SK-N-SH (cell line): ENCODE measurements at regions not wholly inside any gene's neighbourhood (a gene's known extent, or its start where the extent isn't known, plus 50 kb on each side); places are given as distances from the start of the nearest gene placed in this dataset.

Experiments
- CHD2 ChIP-seq: fragments of 150-350 bp; IDR thresholded peaks from 2 replicates; pipeline ENCODE4 v1.6.1; 2018; ENCODE audit warnings: low read length; ENCODE audit not compliant: partially characterized antibody
- CTCF ChIP-seq: fragments of 200-600 bp; sonication (generic); IDR thresholded peaks from 2 replicates; pipeline ENCODE4 v1.6.1; 2017; ENCODE audit warnings: antibody characterized with exemption, mild to moderate bottlenecking, moderate library complexity
- ELF1 ChIP-seq: IDR thresholded peaks from 2 replicates; pipeline ENCODE4 v1.4.0; 2012
- EZH2phosphoT487 ChIP-seq: fragments of 200-600 bp; sonication (generic); IDR thresholded peaks from 2 replicates; pipeline ENCODE4 v1.6.1; 2017; ENCODE audit warnings: low read depth, mixed run types, mild to moderate bottlenecking, antibody characterized with exemption, moderate library complexity, borderline replicate concordance
- FOXJ3 ChIP-seq: sonication (generic); formaldehyde crosslinking; IDR thresholded peaks from 2 replicates; pipeline ENCODE4 v1.5.1; 2020; ENCODE audit warnings: mild to moderate bottlenecking, missing genetic modification reagents
- FOXM1 ChIP-seq: IDR thresholded peaks from 2 replicates; pipeline ENCODE4 v1.4.0; 2012; ENCODE audit warnings: low read depth, mild to moderate bottlenecking
- GABPA ChIP-seq: IDR thresholded peaks from 2 replicates; pipeline ENCODE4 v1.4.0; 2012; ENCODE audit warnings: low read depth, mild to moderate bottlenecking
- GATA2 ChIP-seq: sonication (generic); formaldehyde crosslinking; IDR thresholded peaks from 2 replicates; pipeline ENCODE4 v1.5.0; 2020; ENCODE audit warnings: mild to moderate bottlenecking, missing genetic modification reagents
- NFIC ChIP-seq: IDR thresholded peaks from 2 replicates; pipeline ENCODE4 v1.4.0; 2012; ENCODE audit warnings: borderline replicate concordance
- POLR2AphosphoS5 ChIP-seq: IDR thresholded peaks from 2 replicates; pipeline ENCODE4 v1.6.1; 2012; ENCODE audit warnings: low read depth, low read length
- REST ChIP-seq: IDR thresholded peaks from 2 replicates; pipeline ENCODE4 v1.6.1; 2012; ENCODE audit warnings: mild to moderate bottlenecking, low read depth, low read length, moderate library complexity
- SMC3 ChIP-seq: IDR thresholded peaks from 2 replicates; pipeline ENCODE4 v1.6.1; 2012; ENCODE audit warnings: low read depth, low read length, improper control_type of control experiment
- USF2 ChIP-seq: fragments of 150-350 bp; IDR thresholded peaks from 2 replicates; pipeline ENCODE4 v1.6.1; 2017; ENCODE audit warnings: antibody characterized with exemption, low read length, low read depth, borderline replicate concordance
- YY1 ChIP-seq: IDR thresholded peaks from 2 replicates; pipeline ENCODE4 v1.4.0; 2012; ENCODE audit warnings: low read depth, mild to moderate bottlenecking

- TF ChIP-seq NFIC = no peak
- no peak for TF ChIP-seq GABPA
- no peak for TF ChIP-seq POLR2AphosphoS5
- TF ChIP-seq CHD2 = no peak
- 0 out of 2 replicates have a peak, but pooled peaks have one; percentile 10 for TF ChIP-seq REST
- TF ChIP-seq CTCF = no peak
- TF ChIP-seq YY1 = no peak
- no peak for TF ChIP-seq USF2
- no peak for TF ChIP-seq EZH2phosphoT487
- TF ChIP-seq FOXJ3 (CRISPR knock-in tag) = no peak
- TF ChIP-seq FOXM1 = no peak
- TF ChIP-seq ELF1 = no peak
- no peak for TF ChIP-seq SMC3
- no peak for TF ChIP-seq GATA2 (CRISPR knock-in tag)
These were observed 127.5 kb downstream of the RDH14 start for GRCh38 chr2:18432999-18433398.
